Loucy (cell line): ENCODE measurements at regions not wholly inside any gene's neighbourhood (a gene's known extent, or its start where the extent isn't known, plus 50 kb on each side); places are given as distances from the start of the nearest gene placed in this dataset.

Experiments used
- H2AFZ ChIP-seq: fragments of 200-600 bp; sonication (generic); 2 replicates; pipeline ENCODE4 v1.6.0; 2016; ENCODE audit warnings: antibody characterized with exemption, mild to moderate bottlenecking, low read length, moderate library complexity
- H3F3A ChIP-seq: fragments of 200-600 bp; 2 replicates; pipeline ENCODE4 v1.6.0; 2016; ENCODE audit warnings: antibody characterized with exemption, low read depth, mild to moderate bottlenecking
- H3K27me3 ChIP-seq: fragments of 200-600 bp; sonication (generic); 2 replicates; pipeline ENCODE4 v1.6.1; 2014; ENCODE audit warnings: low read length, mild to moderate bottlenecking; ENCODE audit not compliant: insufficient read depth, poor library complexity, severe bottlenecking
- H3K36me3 ChIP-seq: fragments of 200-600 bp; sonication (generic); 2 replicates; pipeline ENCODE4 v1.6.1; 2016; ENCODE audit warnings: low read length; ENCODE audit not compliant: insufficient read depth
- H3K4me1 ChIP-seq: fragments of 200-600 bp; sonication (generic); 2 replicates; pipeline ENCODE4 v1.5.1; 2014; ENCODE audit warnings: low read length, mild to moderate bottlenecking; ENCODE audit not compliant: insufficient read depth, poor library complexity, severe bottlenecking
- H3K4me2 ChIP-seq: fragments of 200-600 bp; sonication (generic); 2 replicates; pipeline ENCODE4 v1.6.0; 2014; ENCODE audit warnings: antibody characterized with exemption, low read length, low read depth, mild to moderate bottlenecking; ENCODE audit not compliant: poor library complexity, severe bottlenecking
- H3K4me3 ChIP-seq: fragments of 200-600 bp; sonication (generic); 2 replicates; pipeline ENCODE4 v1.5.1; 2014; ENCODE audit warnings: low read length, mild to moderate bottlenecking, mixed read lengths; ENCODE audit not compliant: poor library complexity, severe bottlenecking
- H3K79me2 ChIP-seq: fragments of 200-600 bp; sonication (generic); 2 replicates; pipeline ENCODE4 v1.6.1; 2014; ENCODE audit warnings: low read length; ENCODE audit not compliant: insufficient read depth
- H3K9ac ChIP-seq: fragments of 200-600 bp; sonication (generic); 2 replicates; pipeline ENCODE4 v1.6.0; 2014; ENCODE audit warnings: mild to moderate bottlenecking, low read depth, low read length, moderate library complexity; ENCODE audit not compliant: poor library complexity, severe bottlenecking
- H3K9me2 ChIP-seq: fragments of 200-600 bp; sonication (generic); replicated peaks from 2 replicates; pipeline ENCODE4 v1.6.1; 2016; ENCODE audit warnings: low read depth, low read length, mixed read lengths
- H3K9me3 ChIP-seq: fragments of 200-600 bp; sonication (generic); 2 replicates; pipeline ENCODE4 v1.6.1; 2014; ENCODE audit warnings: mild to moderate bottlenecking, antibody characterized with exemption, low read length, low read depth; ENCODE audit not compliant: insufficient read depth
- H4K20me1 ChIP-seq: fragments of 200-600 bp; sonication (generic); 2 replicates; pipeline ENCODE4 v1.6.0; 2014; ENCODE audit warnings: antibody characterized with exemption, low read length, mild to moderate bottlenecking; ENCODE audit not compliant: insufficient read depth, poor library complexity, severe bottlenecking
- EZH2phosphoT487 ChIP-seq: fragments of 200-600 bp; IDR thresholded peaks from 2 replicates; pipeline ENCODE4 v1.6.1; 2018; ENCODE audit warnings: antibody characterized with exemption, mild to moderate bottlenecking, moderate library complexity, borderline replicate concordance
- TF ChIP-seq, protein P1 (sequence below): fragments of 200-600 bp; sonication (generic); conservative IDR thresholded peaks from 2 replicates; pipeline ENCODE4 v1.5.1; 2014; ENCODE audit warnings: mild to moderate bottlenecking, antibody characterized with exemption, low read length

DNA sequence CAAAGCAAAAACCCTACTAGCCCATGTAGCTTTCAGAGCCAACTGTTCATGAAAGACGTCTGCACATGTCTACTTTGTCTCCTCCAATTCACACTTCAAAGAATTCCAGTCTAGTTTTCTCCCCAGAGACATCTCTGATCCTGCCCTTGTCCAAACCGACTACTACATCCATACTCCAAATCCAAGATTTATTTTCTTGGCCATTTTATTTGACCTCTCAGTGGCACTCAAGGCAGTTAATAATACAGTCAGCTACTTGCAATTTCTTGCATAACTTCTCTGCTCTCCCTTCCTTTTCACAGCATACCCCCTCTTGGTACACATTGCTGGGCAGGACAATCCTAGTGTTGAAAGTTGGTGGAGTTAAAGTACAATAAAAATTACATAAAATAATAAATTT, 170.9 kb upstream of the INHBA start:
- Histone ChIP-seq H3K4me1 (peaks cover 22% of the 10 kb centered on the region), H3K79me2 (no peaks in the 10 kb centered on the region), H4K20me1 (no peaks in the 10 kb centered on the region), H3K27me3 (no peaks in the 10 kb centered on the region), H3K4me2 (peak overlapping the region; percentile 53), H3K4me3 (no peak overlapping the region), H2AFZ (no peak overlapping the region), H3K9ac (peak overlapping the region; percentile 23), H3K36me3 (no peaks in the 10 kb centered on the region), H3K9me2 (no peaks in the 10 kb centered on the region), H3F3A (no peaks in the 10 kb centered on the region), H3K9me3 (no peaks in the 10 kb centered on the region)
- TF ChIP-seq EZH2phosphoT487 = no peak
- TF ChIP-seq, protein P1, sequence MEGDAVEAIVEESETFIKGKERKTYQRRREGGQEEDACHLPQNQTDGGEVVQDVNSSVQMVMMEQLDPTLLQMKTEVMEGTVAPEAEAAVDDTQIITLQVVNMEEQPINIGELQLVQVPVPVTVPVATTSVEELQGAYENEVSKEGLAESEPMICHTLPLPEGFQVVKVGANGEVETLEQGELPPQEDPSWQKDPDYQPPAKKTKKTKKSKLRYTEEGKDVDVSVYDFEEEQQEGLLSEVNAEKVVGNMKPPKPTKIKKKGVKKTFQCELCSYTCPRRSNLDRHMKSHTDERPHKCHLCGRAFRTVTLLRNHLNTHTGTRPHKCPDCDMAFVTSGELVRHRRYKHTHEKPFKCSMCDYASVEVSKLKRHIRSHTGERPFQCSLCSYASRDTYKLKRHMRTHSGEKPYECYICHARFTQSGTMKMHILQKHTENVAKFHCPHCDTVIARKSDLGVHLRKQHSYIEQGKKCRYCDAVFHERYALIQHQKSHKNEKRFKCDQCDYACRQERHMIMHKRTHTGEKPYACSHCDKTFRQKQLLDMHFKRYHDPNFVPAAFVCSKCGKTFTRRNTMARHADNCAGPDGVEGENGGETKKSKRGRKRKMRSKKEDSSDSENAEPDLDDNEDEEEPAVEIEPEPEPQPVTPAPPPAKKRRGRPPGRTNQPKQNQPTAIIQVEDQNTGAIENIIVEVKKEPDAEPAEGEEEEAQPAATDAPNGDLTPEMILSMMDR = no peak

DNA sequence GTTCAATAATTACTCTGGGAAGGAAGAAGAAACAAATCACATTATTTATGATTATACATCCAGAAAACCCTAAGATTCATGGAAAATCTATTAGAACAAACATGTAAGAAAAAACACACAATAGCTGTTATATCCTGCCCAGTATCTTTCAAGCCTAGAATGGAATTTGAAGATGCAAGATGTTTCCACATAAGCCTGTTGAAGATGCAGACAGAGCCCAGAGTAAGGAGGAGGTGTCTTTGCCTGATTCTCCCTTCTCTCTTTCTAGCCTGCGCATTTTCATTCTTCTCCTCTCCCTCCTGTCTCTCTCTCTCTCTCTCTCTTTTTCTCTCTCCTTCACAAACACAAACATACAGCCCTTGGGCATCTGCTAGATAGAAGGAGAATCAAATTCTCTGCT, 170.1 kb upstream of the INHBA start:
- Histone ChIP-seq H3K36me3 (no peaks in the 10 kb centered on the region), H3K4me1 (peaks cover 22% of the 10 kb centered on the region), H3K9me2 (no peaks in the 10 kb centered on the region), H3K27me3 (no peaks in the 10 kb centered on the region), H3K79me2 (no peaks in the 10 kb centered on the region), H3F3A (no peaks in the 10 kb centered on the region), H3K4me2 (no peak overlapping the region), H3K9me3 (no peaks in the 10 kb centered on the region), H2AFZ (no peak overlapping the region), H3K4me3 (no peak overlapping the region), H4K20me1 (no peaks in the 10 kb centered on the region), H3K9ac (no peak overlapping the region)
- TF ChIP-seq, protein P1 = no peak
- TF ChIP-seq EZH2phosphoT487 = no peak

DNA sequence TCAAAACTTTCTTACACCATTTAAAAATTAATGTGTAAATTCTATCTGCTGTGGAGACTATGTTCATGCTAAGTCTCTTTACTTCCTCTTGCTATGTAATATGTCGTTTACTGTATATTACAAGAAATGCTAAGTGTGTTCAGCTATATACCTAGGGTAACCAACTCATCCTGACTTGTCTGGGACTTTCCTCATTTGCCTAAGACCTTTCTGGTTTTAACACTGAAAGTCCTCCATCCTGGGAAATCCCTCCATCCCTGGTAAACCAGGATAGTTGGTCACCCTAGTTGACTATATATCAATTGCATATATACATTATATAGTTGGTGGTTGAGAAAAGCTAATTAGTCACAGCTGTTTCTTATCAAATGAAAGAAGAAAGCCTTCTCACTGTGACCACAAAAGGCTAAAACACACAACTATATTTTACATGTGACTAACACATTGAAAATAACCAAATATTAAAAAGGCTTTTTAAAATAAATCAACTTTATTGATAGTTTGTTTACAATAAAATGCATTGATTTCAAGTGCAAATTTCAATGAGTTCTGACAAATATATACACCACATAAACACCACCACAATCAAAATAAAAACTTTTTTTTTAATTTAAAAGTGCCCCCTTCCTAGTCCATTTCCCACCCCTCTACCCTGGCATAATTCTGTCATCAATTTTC, 167.7 kb upstream of the INHBA start:
- Histone ChIP-seq H3K36me3 (no peaks in the 10 kb centered on the region), H3F3A (no peaks in the 10 kb centered on the region), H2AFZ (no peak overlapping the region), H3K4me1 (peaks cover 22% of the 10 kb centered on the region), H3K27me3 (no peaks in the 10 kb centered on the region), H3K4me3 (no peak overlapping the region), H4K20me1 (no peaks in the 10 kb centered on the region), H3K79me2 (no peaks in the 10 kb centered on the region), H3K9me3 (peaks cover 5% of the 10 kb centered on the region; the same call in 1 of the 2 replicates), H3K4me2 (no peak overlapping the region), H3K9me2 (no peaks in the 10 kb centered on the region), H3K9ac (no peak overlapping the region)
- TF ChIP-seq, protein P1 = no peak
